Duodenal mucosa (tissue), 2 donors: ENCODE measurements at regions not wholly inside any gene's neighbourhood (a gene's known extent, or its start where the extent isn't known, plus 50 kb on each side); places are given as distances from the start of the nearest gene placed in this dataset.
"Not testable (repeated sequence)": the region's sequence is repeated elsewhere in the genome, so short reads cannot be mapped to it uniquely, and the experiment has no call there.

Experiments used
- H3K27ac ChIP-seq: one replicate; pipeline ENCODE4 v1.7.0; 2013; ENCODE audit warnings: low read depth, low read length
- H3K27me3 ChIP-seq, 2 donors: one replicate each; pipeline ENCODE4 v1.7.0; 2013; ENCODE audit warnings: low read length in 2 of 2, control low read depth in 1 of 2; ENCODE audit not compliant: insufficient read depth in 2 of 2, control insufficient read depth in 1 of 2
- H3K36me3 ChIP-seq, 2 donors: one replicate each; pipeline ENCODE4 v1.7.0; 2013; ENCODE audit warnings: low read length in 2 of 2, control low read depth in 1 of 2; ENCODE audit not compliant: insufficient read depth in 2 of 2, control insufficient read depth in 1 of 2
- H3K4me1 ChIP-seq, 2 donors: one replicate each; pipeline ENCODE4 v1.7.0; 2013; ENCODE audit warnings: low read length in 2 of 2, control low read depth in 1 of 2; ENCODE audit not compliant: insufficient read depth in 2 of 2, control insufficient read depth in 1 of 2
- H3K4me3 ChIP-seq, 2 donors: one replicate each; pipeline ENCODE4 v1.7.0; 2013; ENCODE audit warnings: low read length in 2 of 2, low read depth in 1 of 2
- H3K9ac ChIP-seq, 2 donors: one replicate each; pipeline ENCODE4 v1.7.0; 2013; ENCODE audit warnings: low read length in 2 of 2, low read depth in 1 of 2
- H3K9me3 ChIP-seq, 2 donors: one replicate each; pipeline ENCODE4 v1.7.0; 2013; ENCODE audit warnings: low read length in 2 of 2, control low read depth in 1 of 2; ENCODE audit not compliant: control insufficient read depth in 1 of 2

GRCh38 chr2:106267997-106268396 is 73.9 kb upstream of the UXS1 start:
- H3K4me3 ChIP-seq: no peak overlapping the region
- H3K36me3 ChIP-seq: no peaks in the 10 kb centered on the region
- no peak overlapping the region for H3K9ac ChIP-seq
- no peaks in the 10 kb centered on the region for H3K27me3 ChIP-seq
- no peaks in the 10 kb centered on the region for H3K9me3 ChIP-seq
- peaks cover 8 to 10% of the 10 kb centered on the region in 2 donors for H3K4me1 ChIP-seq
- no peak overlapping the region for H3K27ac ChIP-seq

GRCh38 chr2:106261871-106262321 is 67.8 kb upstream of the UXS1 start:
- Histone ChIP-seq H3K36me3 (no peaks in the 10 kb centered on the region), H3K9me3 (no peaks in the 10 kb centered on the region), H3K27me3 (no peaks in the 10 kb centered on the region), H3K9ac (no peak overlapping the region), H3K4me3 (no peak overlapping the region), H3K4me1 (no peaks in the 10 kb centered on the region), H3K27ac (no peak overlapping the region)

- H3K4me1 ChIP-seq, H3K27ac ChIP-seq, H3K27me3 ChIP-seq, H3K9me3 ChIP-seq, H3K9ac ChIP-seq, H3K36me3 ChIP-seq, H3K4me3 ChIP-seq: not testable (repeated sequence)
These were observed 64.8 kb upstream of the UXS1 start for GRCh38 chr2:106258859-106259258.

- Histone ChIP-seq H3K27ac (no peak overlapping the region), H3K4me1 (no peaks in the 10 kb centered on the region), H3K4me3 (no peak overlapping the region), H3K27me3 (no peaks in the 10 kb centered on the region), H3K9me3 (no peaks in the 10 kb centered on the region), H3K36me3 (no peaks in the 10 kb centered on the region), H3K9ac (no peak overlapping the region)
These were observed 63.7 kb upstream of the UXS1 start for GRCh38 chr2:106257830-106258229.

GRCh38 chr2:106257135-106257534 is 63.0 kb upstream of the UXS1 start:
- Histone ChIP-seq H3K4me3 (no peak overlapping the region), H3K36me3 (no peaks in the 10 kb centered on the region), H3K27ac (no peak overlapping the region), H3K9me3 (no peaks in the 10 kb centered on the region), H3K27me3 (no peaks in the 10 kb centered on the region), H3K4me1 (no peaks in the 10 kb centered on the region), H3K9ac (no peak overlapping the region)

- H3K9ac ChIP-seq, H3K9me3 ChIP-seq, H3K27me3 ChIP-seq, H3K36me3 ChIP-seq, H3K27ac ChIP-seq, H3K4me1 ChIP-seq, H3K4me3 ChIP-seq: not testable (repeated sequence)
These were observed 55.2 kb upstream of the UXS1 start for GRCh38 chr2:106249157-106249828.

- not testable (repeated sequence) for H3K9me3 ChIP-seq, H3K27ac ChIP-seq, H3K4me3 ChIP-seq, H3K36me3 ChIP-seq, H3K9ac ChIP-seq, H3K4me1 ChIP-seq, H3K27me3 ChIP-seq
These were observed 54.5 kb upstream of the UXS1 start for GRCh38 chr2:106248548-106249151.
